ENCODE measurements at regions not wholly inside any gene's neighbourhood (a gene's known extent, or its start where the extent isn't known, plus 50 kb on each side); places are given as distances from the start of the nearest gene placed in this dataset.

DNA sequence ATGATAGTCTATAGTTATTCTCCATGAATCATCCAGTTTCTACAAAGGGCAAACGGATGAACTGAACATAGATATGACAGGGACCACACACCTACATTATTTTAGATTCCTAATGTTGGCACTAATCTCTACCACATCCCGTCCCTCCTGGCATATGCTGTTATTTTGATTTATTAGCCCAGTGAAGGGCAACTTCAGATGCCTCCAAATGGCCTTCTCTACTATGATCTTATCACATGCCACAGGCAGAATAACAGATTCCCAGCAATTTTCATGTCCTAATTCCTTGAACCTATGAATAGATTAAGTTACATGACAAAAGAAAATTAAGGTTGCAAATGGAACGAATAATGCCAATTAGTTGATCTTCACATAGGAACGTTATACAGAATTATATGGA is 474.7 kb downstream of the ANKRD7 start:
- DNase-seq (ENCODE audit: low read depth), result no peak

- DNase-seq (ENCODE audit: low read depth), result no peak
Measured at GRCh38 chr7:118708741-118709140, 484.2 kb downstream of the ANKRD7 start.

GRCh38 chr7:118711688-118712087 is 487.2 kb downstream of the ANKRD7 start:
- DNase-seq (ENCODE audit: low read depth), result no peak

- DNase-seq (ENCODE audit: low read depth), result no peak
Measured at GRCh38 chr7:118713039-118713438, 488.5 kb downstream of the ANKRD7 start.

DNA sequence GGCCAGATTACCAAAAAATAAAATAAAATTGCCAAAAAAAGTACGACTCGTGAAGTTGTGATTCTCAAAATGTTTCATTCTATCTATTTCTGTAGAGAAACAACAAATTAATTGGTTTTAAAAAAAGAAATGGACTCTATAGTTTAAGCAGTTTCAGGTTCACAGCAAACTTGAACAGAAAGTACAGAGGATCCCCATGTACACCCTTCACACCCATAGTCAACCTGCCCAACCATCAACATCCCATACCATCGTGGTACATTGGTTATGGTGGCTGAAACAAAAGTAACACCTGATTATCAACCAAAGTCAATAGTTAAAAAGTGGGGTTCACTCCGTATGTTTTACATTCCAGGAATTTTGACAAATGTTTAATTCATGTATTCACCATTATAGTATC is 496.1 kb downstream of the ANKRD7 start:
- DNase-seq (ENCODE audit: low read depth), result no peak

- DNase-seq (ENCODE audit: low read depth), result no peak
Measured at GRCh38 chr7:118731854-118732253, 507.4 kb downstream of the ANKRD7 start.

DNA sequence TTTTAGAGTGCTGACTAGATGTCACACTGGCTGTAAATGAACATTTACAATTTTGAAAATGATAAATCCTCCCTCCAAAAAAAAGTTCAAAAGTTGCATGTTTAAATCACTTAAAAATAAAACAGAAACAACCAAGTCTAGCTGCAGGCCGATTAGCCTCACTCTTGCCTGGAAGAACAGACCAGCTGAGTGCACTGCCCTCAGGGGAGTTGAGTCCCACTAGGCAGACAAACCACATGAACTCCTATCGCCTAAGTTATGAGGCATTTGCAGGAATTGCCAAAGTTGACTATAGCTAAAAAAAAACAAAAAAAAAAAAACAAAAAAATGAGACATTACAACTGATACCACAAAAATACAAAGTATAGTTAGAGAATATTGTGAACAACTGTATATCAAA is 510.0 kb downstream of the ANKRD7 start:
- no peak for DNase-seq (ENCODE audit: low read depth)

- no peak for DNase-seq (ENCODE audit: low read depth)
Measured at GRCh38 chr7:118735441-118735840, 510.9 kb downstream of the ANKRD7 start.

- no peak for DNase-seq (ENCODE audit: low read depth)
Measured at GRCh38 chr7:118737935-118738334, 513.4 kb downstream of the ANKRD7 start.

DNA sequence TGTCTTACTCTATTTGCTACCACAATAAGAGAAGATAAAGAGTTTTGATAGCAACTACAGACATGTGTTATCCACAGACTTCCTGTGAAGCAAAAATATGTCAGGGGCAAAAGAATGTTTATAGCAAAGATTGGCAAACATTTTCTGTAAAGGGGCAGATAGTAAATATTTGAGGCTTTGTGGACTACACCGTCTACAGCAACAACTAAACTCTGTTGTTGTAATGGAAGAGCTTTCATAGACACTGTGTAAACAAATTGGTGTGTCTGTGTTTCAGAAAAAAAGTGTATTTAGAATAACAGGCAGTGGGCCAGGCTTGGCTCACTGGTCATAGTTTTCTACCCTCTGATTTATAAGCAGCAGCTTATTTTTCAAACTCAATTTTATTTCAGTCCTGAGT is 521.4 kb downstream of the ANKRD7 start:
- DNase-seq (ENCODE audit: low read depth), result no peak

DNA sequence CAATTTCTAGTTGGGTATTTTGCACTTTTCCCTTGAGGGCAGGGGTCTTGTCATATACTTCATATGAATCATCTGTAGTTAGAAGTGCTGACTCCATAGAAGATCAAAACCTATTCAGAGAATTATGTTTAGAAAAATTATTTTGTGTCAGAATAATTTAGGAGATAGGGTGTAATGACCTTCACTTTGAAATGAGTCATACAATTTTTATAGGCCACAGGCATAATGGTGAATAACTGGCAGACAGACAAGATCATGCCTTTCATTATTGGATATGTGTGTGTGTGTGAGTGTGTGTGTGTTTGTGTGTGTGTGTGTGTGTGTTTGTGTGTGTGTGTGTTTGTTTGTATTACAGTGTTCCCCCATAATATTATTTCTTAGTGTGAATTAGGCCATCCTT is 523.0 kb downstream of the ANKRD7 start:
- DNase-seq (ENCODE audit: low read depth), result no peak

GRCh38 chr7:118753479-118753878 is 529.0 kb downstream of the ANKRD7 start:
- DNase-seq (ENCODE audit: low read depth), result no peak

GRCh38 chr7:118754608-118755007 is 530.1 kb downstream of the ANKRD7 start:
- DNase-seq (ENCODE audit: low read depth), result no peak

- no peak for DNase-seq (ENCODE audit: low read depth)
Measured at GRCh38 chr7:118755067-118755625, 530.6 kb downstream of the ANKRD7 start.

GRCh38 chr7:118757066-118757465 is 532.6 kb downstream of the ANKRD7 start:
- no peak for DNase-seq (ENCODE audit: low read depth)

- DNase-seq (ENCODE audit: low read depth), result no peak
Measured at GRCh38 chr7:118758582-118758981, 534.1 kb downstream of the ANKRD7 start.

DNA sequence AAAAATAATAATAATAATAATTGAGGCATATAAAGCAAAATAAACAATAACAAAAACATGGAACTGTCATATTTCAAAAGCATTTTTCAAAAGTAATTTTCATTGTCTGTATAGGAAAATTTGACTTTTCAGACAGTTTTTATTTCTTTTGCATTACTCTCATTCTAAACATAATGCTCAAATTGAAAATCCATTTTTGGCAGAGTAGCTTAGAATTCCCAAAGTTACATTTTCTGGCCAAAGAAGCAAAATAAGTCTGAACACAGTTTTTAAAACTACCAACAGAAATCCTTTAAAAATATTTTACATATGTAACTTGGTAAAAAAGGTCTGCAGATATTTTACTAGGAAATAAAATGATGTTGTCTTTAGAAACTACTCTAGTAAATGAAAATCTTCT is 535.4 kb downstream of the ANKRD7 start:
- DNase-seq (ENCODE audit: low read depth), result no peak

- no peak for DNase-seq (ENCODE audit: low read depth)
Measured at GRCh38 chr7:118762451-118762850, 537.9 kb downstream of the ANKRD7 start.

DNA sequence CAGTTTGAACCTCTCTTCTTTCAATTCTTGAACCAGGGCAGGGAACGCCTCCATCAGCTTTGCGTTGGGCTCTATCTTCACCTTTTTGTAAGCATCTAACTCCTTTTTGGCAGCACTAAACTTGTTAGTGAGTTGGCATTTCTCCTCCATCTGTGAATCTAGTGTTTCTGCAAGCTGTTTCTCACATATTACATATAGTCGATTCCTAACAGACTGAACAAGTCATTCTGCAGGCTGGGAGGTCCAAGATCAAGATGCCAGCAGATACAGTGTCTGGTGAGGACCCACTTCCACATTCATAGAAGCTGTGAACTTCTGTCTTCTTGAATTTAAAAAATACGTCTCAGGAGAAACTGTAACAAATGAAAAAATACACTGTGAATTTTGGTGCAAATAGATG is 539.7 kb downstream of the ANKRD7 start:
- no peak for DNase-seq (ENCODE audit: low read depth)

DNA sequence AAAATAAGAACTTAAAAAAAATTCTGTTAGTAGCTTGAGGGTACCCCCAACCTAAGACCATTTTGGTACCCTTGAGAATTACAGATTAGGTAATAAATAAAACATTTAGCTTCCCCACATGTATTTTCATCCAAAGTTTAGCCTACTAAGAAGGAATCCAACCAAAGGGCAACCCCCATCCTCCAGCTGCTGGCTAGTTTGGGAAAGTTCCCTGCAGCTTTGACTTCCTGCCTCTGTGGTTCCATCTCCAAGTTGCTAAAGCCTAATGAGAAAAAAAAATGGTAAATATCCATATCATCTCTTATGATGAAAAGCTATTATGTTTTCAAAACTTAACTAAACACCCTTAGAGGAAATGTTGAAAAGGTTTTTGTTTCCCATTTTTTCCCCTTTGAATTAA is 547.2 kb downstream of the ANKRD7 start:
- no peak for DNase-seq (ENCODE audit: low read depth)

DNA sequence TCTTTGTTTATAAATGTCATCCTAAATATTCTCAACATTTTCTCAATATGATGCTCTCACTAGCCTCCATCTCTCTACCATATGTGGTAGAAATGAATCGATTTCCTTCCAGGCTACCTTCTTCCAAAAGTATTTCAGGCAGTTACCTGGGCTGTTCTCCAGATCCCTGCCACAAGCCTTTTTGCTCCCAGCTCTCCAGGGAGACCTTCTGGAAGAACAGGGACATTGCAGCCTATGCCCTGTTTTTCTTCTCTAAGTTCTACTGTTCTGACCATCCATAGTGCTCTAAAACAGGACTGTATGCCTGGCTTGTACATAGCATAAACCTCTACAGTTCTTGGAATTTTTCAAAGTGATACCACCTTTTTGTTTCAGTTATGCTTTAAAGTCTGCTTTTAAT is 552.8 kb downstream of the ANKRD7 start:
- DNase-seq (ENCODE audit: low read depth), result no peak

GRCh38 chr7:118792682-118793081 is 568.2 kb downstream of the ANKRD7 start:
- no peak for DNase-seq (ENCODE audit: low read depth)

GRCh38 chr7:118793582-118793981 is 569.1 kb downstream of the ANKRD7 start:
- no peak for DNase-seq (ENCODE audit: low read depth)

DNA sequence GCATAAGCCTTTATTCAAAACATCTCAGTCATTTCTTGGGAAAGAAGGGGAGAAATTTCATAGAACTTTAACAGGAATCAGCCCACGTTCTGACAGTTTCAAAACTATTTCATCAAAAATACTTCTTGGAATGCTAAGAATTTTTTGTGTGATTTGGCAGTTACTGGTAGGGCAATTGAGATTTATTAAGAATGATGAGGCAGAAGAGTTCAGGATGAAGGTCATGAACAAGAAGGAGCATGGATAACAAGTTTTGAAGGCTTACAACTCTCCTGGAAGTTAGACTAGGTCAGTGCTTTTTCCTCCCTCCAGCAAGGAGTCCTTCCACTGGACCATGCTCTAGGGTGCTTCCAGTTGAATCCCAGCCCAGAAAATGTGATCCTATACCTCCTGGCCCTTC is 569.9 kb downstream of the ANKRD7 start:
- DNase-seq (ENCODE audit: low read depth), result no peak

GRCh38 chr7:118801366-118801765 is 576.9 kb downstream of the ANKRD7 start:
- no peak for DNase-seq (ENCODE audit: low read depth)

Measured in EH (cell line).